KOPT-K1 (cell line): ENCODE measurements at regions not wholly inside any gene's neighbourhood (a gene's known extent, or its start where the extent isn't known, plus 50 kb on each side); places are given as distances from the start of the nearest gene placed in this dataset.

ENCODE experiments used
- H3K27ac ChIP-seq: fragments of 200-600 bp; sonication (generic); 2 replicates; pipeline ENCODE4 v1.5.1; 2016; ENCODE audit warnings: antibody characterized with exemption, mild to moderate bottlenecking, low read depth, low read length; ENCODE audit not compliant: poor library complexity, severe bottlenecking
- H3K36me3 ChIP-seq: fragments of 200-600 bp; sonication (generic); 2 replicates; pipeline ENCODE4 v1.5.1; 2017; ENCODE audit warnings: antibody characterized with exemption, mild to moderate bottlenecking, low read length, moderate library complexity; ENCODE audit not compliant: insufficient read depth
- H3K9me3 ChIP-seq: fragments of 200-600 bp; sonication (generic); 2 replicates; pipeline ENCODE4 v1.5.1; 2017; ENCODE audit warnings: antibody characterized with exemption, low read length, mild to moderate bottlenecking; ENCODE audit not compliant: insufficient read depth, poor library complexity, severe bottlenecking

DNA sequence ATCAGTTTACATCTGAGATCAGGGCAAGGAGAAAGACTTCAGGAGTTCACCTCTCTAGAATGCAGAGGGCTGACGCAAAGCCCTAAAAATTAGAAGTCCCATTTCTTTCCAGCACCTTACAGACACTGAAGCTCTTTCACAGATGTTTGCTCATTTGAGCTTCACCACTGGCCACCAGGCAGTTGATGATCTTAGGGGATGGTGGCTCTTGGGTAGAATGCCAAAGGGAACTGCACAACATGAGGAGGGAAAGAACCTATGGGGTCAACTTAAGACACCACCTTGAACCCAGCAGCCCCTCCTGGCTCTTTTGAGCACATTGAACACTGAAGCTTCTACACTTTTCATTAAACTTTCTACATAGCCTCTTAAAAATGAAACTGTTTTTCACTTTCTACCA lies 390.3 kb upstream of the CELF2 start:
- no peaks in the 10 kb centered on the region for H3K9me3 ChIP-seq
- H3K27ac ChIP-seq = no peak overlapping the region
- H3K36me3 ChIP-seq = no peaks in the 10 kb centered on the region

DNA sequence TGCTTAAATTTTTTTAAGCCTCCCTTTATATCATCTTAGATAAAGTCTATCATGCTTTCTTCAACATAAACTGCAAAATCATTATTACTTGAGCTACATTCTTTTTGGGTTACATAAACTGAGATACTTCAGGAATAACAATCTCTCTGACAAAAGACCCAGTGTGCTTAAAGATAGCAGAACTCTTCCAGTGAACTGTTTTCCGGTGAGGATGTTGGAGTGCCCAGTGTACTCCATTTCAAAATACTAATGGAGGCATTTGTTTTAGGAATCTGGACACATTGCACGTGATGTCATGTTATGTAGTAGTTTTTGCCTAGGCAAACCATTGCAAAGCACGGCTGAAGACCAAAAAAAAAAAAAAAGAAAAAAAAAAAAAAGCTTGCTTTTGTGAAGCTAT lies 388.2 kb upstream of the CELF2 start:
- no peaks in the 10 kb centered on the region for H3K9me3 ChIP-seq
- H3K27ac ChIP-seq = no peak overlapping the region
- no peaks in the 10 kb centered on the region for H3K36me3 ChIP-seq

DNA sequence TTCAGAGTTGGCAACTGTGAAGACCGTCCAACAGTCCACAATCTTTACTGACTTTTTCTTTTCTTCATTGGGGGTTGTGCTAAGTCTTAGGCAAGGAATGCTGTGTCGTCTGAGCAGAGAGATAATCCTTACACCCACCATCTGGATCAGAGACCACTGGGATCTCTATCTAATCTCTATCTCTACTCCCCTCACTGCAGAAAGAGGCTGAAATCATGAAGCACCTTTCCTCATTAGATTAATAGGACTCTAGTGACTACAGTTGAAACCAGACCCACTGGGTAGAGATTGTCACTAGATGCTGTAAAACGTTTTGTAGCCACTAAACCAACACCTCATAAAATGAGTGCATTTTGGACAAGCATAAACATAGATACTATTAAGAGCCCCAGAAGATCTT lies 387.4 kb upstream of the CELF2 start:
- H3K36me3 ChIP-seq = no peaks in the 10 kb centered on the region
- H3K27ac ChIP-seq = no peak overlapping the region
- H3K9me3 ChIP-seq = no peaks in the 10 kb centered on the region

DNA sequence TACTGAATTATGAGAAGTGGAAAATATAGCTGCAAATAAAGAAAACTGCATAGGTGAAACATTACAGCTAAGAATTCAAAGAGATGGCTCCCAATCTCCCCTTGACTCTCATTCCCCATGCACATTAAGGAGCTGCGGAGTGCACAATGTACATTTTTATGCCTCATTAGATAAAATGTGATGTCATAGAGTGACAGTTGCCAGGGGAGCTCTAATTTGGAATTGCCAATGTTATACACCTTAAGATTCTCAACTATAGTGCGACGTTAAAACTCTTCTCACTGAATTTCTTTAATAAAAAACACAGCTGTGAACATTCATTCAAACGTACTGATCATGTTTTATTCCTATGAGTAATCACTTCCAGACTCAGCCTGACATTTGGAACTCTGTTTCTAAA lies 386.9 kb upstream of the CELF2 start:
- Histone ChIP-seq H3K27ac (no peak overlapping the region), H3K36me3 (no peaks in the 10 kb centered on the region), H3K9me3 (no peaks in the 10 kb centered on the region)

DNA sequence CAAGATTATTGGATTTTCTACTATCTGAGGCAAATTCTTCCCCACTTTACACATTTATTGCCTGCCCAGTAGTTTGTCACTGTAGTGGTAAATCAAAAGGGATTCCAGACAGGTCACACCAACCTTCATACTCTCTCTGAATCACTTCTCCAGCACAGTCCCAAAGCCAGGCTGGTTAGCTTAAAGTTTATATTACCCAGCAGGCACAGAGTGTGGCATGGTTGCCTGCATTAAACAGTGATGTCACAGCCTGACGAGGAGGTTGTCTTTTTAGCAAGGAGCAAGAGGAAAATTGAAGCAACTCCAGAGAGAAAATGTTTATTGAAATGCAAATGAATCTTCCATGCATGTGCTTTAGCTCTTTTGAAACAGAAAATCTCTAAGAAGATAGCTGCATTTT lies 375.5 kb upstream of the CELF2 start:
- no peak overlapping the region for H3K27ac ChIP-seq
- H3K9me3 ChIP-seq = no peaks in the 10 kb centered on the region
- H3K36me3 ChIP-seq = no peaks in the 10 kb centered on the region

DNA sequence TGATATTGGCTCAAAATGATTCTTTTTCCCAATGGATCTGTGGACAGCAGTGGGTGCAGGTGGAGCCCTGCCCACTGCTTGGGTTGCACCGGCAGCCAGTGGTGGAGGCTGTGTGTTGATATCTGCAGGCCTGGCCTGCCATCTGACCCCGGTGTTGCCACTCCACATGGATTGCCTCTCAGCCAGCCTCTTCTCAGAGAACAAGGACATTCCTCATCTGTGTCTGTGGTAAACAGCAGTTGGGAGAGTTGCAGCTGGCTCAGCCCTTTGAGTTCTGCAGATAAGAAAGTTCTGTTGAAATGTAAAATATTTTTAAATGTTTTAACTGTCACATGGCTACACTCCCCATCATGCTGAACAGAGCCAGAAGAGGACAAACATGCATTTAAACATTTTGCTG lies 374.9 kb upstream of the CELF2 start:
- Histone ChIP-seq H3K9me3 (no peaks in the 10 kb centered on the region), H3K27ac (no peak overlapping the region), H3K36me3 (no peaks in the 10 kb centered on the region)

DNA sequence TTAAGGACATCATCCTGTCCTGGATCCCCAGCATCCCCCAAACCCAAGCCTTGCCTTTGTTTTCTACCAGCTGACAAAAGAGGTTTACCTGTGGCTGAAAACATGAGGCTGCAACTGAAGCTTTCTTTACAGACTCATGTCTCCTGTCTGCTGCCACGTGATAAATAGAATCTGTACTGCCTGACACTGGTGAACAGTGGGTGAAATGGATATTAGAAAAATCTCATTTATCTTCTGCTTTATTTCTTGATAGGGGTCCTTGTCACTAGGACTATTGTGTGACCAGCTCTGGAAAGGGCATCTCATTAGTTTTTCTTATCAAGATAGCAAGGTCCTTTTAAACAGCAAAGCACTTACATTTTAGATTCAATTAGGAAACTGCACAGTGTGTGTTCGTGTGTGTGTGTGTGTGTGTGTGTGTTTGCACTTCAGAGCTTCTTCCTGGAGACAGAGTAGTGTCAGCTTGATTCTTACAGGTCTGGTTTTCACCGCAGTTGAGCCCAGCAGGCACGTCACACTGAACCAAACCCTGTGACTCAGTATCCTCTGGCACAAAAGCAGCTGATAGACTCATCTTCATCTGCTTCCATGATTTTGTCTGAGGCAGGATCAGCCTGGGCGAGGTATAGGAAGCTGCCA lies 373.5 kb upstream of the CELF2 start:
- H3K9me3 ChIP-seq = no peaks in the 10 kb centered on the region
- no peak overlapping the region for H3K27ac ChIP-seq
- no peaks in the 10 kb centered on the region for H3K36me3 ChIP-seq

DNA sequence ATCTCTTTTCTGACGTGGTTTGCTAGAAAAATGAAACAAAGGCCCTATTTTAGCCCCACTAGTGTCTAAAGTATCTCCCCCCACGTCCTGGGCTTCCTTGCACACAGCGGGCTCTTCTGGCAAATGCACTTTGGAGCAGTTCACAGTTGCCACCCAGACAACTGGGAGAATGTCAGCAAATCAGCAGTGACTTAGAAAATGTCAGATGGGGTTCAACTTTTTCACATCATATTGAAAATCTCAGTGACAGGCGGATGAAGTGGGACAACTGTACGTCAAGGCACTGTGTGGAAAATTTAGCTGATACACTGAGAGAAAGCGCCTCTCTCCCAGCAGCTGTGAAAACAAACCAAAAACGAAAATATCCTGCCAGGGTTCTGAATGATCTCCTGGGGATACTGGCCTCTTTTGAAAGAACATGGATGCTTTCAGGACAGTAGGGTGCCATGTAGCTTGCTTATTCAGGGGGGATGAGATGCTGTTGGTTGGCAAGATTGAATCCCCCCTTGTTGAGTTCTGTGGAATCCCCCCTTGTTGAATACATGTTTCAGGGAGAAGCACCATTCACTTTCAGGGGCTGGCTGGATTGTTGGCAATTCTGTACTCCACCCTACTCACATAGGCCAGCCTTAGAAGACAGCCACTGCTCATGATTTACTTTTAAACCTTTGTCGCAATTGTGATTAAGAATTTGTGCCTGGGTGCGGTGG lies 372.8 kb upstream of the CELF2 start:
- Histone ChIP-seq H3K9me3 (no peaks in the 10 kb centered on the region), H3K36me3 (no peaks in the 10 kb centered on the region), H3K27ac (no peak overlapping the region)

DNA sequence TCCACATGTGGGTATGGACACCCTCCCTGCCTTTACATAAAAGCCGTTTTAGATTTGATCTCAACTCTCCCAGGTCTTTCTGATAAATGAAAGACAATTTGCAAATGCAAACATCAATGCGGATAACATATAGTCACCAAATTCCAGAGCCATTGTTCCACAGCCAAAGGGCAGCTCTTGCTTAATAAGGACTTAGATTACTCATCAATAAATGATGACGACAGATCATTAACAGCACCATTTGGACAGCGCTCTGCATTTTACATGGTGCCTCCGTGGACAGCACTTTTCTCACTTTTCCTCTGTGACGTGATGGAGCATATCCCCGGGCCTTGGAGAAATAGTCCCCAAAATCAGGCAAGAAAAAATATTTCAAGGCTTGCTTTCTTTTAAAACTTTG lies 370.3 kb upstream of the CELF2 start:
- no peak overlapping the region for H3K27ac ChIP-seq
- no peaks in the 10 kb centered on the region for H3K36me3 ChIP-seq
- no peaks in the 10 kb centered on the region for H3K9me3 ChIP-seq

DNA sequence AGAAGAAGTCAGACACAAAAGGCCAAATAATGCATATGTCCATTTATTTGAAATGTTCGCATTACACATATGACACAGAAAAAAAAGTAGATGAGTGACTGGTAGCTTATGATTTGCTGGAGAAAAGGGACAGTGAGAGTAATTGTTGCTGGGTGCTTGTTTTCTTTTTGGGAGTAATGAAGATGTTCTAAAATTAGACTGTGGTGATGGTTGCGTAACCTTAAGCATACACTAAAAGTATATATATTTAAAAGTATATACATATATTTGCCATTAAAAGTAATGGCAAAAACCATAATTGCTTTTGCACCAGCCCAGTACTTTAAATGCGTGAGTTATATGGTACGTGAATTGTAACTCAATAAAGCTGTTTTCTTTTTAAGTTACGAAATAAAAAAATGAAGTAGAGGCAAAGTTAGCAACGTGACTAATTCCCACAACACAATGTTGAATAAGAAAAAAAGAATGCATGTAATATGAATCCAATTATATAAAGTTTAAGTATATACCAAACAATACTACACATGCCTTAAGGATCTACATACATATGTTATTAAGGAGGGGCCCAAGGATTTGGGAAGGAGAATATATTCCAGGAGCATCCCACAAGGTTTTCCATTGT lies 360.4 kb upstream of the CELF2 start:
- Histone ChIP-seq H3K9me3 (no peaks in the 10 kb centered on the region), H3K27ac (no peak overlapping the region), H3K36me3 (no peaks in the 10 kb centered on the region)

DNA sequence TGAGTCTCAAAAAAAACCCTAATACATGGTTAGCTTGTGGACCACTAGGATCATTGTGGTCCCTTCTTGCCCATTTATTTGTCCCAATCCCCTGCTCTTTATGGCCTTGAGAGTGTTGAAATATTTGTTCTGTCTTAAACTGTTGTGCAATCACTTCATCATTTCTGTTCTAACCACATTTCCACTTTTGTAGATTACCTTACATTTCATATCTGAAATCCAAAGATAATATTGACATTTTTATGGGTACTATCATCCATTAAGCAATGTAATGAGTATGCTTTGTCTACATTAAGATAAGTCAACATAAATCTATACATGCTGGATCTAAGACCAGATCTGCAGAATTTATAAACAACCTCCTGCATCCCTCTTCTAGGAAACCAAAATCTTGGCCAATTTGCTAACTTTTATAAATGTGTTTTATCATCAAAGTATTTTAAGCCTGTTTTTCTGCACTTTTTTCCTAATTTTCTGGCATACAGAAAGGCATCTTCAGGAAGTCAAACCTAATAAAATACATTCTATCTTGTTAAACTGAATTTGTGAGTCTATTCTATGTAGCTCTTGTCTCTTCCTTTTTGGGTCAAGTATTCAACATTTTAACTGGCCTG lies 359.4 kb upstream of the CELF2 start:
- Histone ChIP-seq H3K9me3 (no peaks in the 10 kb centered on the region), H3K36me3 (no peaks in the 10 kb centered on the region), H3K27ac (no peak overlapping the region)

DNA sequence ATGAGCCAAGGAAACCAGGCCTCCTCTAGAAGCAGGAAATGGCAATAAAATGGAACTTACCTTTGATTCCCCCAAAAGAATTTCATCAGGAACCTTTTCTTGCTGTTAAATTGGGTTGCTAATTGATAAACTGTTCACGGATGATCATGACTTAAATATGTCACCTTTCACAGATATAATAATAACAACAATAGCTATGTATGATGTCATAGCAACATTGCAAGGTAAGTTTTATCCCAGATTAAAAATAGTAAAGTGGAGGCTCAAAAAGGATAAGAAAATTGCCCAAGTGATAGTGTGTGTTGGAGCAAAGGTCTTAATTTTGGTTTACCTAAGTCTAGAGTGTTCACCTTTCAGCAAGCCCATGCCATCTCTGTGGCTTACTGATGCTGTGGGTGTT lies 357.6 kb upstream of the CELF2 start:
- H3K9me3 ChIP-seq = no peaks in the 10 kb centered on the region

DNA sequence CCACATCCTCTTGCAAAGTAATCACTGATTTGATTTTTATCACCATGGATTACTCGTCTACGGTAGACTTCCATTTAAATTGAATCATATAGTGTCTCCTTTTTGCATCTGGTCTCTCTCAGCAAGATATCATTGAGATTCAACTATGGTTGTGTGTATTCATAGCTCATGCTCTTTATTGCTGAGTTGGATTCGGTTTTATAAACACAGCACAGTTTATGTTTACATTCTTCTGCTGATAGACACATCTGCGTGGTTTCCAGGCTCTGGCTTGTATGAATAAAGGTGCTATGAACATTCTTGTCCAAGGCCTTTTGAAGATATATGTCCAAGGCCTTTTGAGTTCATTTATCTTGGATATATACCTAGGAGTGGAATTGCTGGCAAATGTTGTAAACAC lies 356.5 kb upstream of the CELF2 start:
- no peaks in the 10 kb centered on the region for H3K9me3 ChIP-seq
- H3K27ac ChIP-seq = no peak overlapping the region
- H3K36me3 ChIP-seq = no peaks in the 10 kb centered on the region

More for the DNA sequence above, 357.6 kb upstream of the CELF2 start:
- no peaks in the 10 kb centered on the region for H3K36me3 ChIP-seq
- no peak overlapping the region for H3K27ac ChIP-seq

DNA sequence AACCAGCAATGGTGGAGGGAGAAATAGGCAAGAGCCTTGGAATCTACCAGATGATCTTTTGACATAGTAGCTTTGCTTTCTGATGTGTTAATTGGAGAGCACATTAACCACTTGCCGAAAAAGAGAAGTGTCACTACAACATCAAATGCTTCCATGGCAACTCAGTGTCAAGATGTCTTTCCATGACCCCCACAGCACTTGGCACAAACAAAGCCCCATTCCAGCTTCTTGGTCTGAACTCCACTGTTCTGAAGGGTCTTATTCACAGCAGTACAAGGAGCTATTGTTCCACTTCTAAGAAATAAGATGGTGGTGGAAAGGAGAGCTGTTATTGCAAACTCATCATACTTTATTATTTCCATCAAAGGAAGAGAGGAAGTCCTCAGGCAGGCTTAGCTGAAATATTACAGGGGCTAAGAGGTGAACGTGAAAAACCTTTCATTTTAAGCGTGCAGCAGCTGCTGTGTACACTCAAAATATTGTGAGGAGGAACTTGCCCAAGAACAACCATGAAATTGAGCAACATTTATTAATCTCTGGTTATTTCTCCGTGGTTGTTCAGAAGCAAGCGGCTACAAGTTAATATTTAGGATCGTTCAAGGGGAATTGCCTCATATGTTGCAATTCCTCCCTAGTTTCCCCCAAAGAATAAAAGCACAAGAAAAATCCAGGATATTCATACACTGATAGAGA lies 354.8 kb upstream of the CELF2 start:
- H3K36me3 ChIP-seq = no peaks in the 10 kb centered on the region

DNA sequence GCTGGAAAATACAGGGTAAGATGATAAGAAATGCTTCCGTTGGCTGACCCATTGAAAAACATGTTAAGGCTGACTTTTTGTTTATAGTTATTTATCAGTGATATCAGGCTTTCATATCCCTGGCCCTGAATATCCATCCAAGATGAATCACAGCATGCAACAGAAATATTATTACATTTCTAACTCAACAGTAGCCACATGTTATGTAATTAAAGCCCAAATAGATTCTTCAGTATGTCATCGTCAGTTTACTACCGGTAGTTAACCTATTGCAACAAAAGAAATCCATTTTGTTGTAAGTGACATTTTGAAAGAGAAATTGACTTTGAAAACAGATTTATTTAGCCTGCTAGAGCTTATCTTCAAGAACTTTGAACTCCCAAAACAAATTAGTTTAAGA lies 354.1 kb upstream of the CELF2 start:
- Histone ChIP-seq H3K36me3 (no peaks in the 10 kb centered on the region), H3K9me3 (no peaks in the 10 kb centered on the region), H3K27ac (no peak overlapping the region)

More for the DNA sequence above, 354.8 kb upstream of the CELF2 start:
- H3K27ac ChIP-seq = no peak overlapping the region
- no peaks in the 10 kb centered on the region for H3K9me3 ChIP-seq
